Trophoblast cell (in vitro differentiated cells and primary cell): ENCODE measurements at regions not wholly inside any gene's neighbourhood (a gene's known extent, or its start where the extent isn't known, plus 50 kb on each side); places are given as distances from the start of the nearest gene placed in this dataset.

Source experiments
- DNase-seq, 2 donors: peaks; one replicate each; pipeline ENCODE4 v3.0.0-alpha.2; 2016
- H2AFZ ChIP-seq: 2 replicates; pipeline ENCODE4 v1.6.1; 2013; ENCODE audit warnings: low read length, moderate library complexity, mild to moderate bottlenecking; ENCODE audit not compliant: insufficient read depth, poor library complexity
- H2AK5ac ChIP-seq: 2 replicates; pipeline ENCODE4 v1.6.1; 2013; ENCODE audit warnings: mild to moderate bottlenecking, low read length
- H2BK120ac ChIP-seq: 2 replicates; pipeline ENCODE4 v1.6.1; 2013; ENCODE audit warnings: low read length, mild to moderate bottlenecking, moderate library complexity; ENCODE audit not compliant: insufficient read depth, poor library complexity
- H2BK12ac ChIP-seq: 2 replicates; pipeline ENCODE4 v1.6.1; 2013; ENCODE audit warnings: mild to moderate bottlenecking, low read length, moderate library complexity
- H2BK5ac ChIP-seq: 2 replicates; pipeline ENCODE4 v1.6.1; 2013; ENCODE audit warnings: low read length, low read depth, moderate library complexity, mild to moderate bottlenecking; ENCODE audit not compliant: poor library complexity
- H3K14ac ChIP-seq: 2 replicates; pipeline ENCODE4 v1.6.1; 2013; ENCODE audit warnings: mild to moderate bottlenecking, low read length
- H3K18ac ChIP-seq: 2 replicates; pipeline ENCODE4 v1.6.1; 2013; ENCODE audit warnings: mild to moderate bottlenecking, low read length
- H3K23ac ChIP-seq: 2 replicates; pipeline ENCODE4 v1.6.1; 2013; ENCODE audit warnings: low read length
- H3K27ac ChIP-seq: 2 replicates; pipeline ENCODE4 v1.5.1; 2013; ENCODE audit warnings: low read depth, mild to moderate bottlenecking, inconsistent platforms, low read length, moderate library complexity
- H3K27me3 ChIP-seq: 2 replicates; pipeline ENCODE4 v1.6.1; 2013; ENCODE audit warnings: inconsistent platforms, mild to moderate bottlenecking, low read length, moderate library complexity; ENCODE audit not compliant: insufficient read depth
- H3K36me3 ChIP-seq, 2 experiments: 1 replicate in 1 of 2; 2 replicates in 1 of 2; pipeline ENCODE4 v1.6.1; 2013; ENCODE audit warnings: low read length in 2 of 2, mild to moderate bottlenecking in 2 of 2, moderate library complexity in 1 of 2; ENCODE audit not compliant: insufficient read depth in 2 of 2, control insufficient read depth in 1 of 2
- H3K4ac ChIP-seq: 2 replicates; pipeline ENCODE4 v1.6.1; 2013; ENCODE audit warnings: low read depth, mild to moderate bottlenecking, low read length, moderate library complexity
- H3K4me1 ChIP-seq, 2 experiments: 1 replicate in 1 of 2; 2 replicates in 1 of 2; pipeline ENCODE4 v1.6.1; 2013; ENCODE audit warnings: low read length in 2 of 2, mild to moderate bottlenecking in 2 of 2, moderate library complexity in 1 of 2; ENCODE audit not compliant: insufficient read depth in 2 of 2, control insufficient read depth in 1 of 2
- H3K4me2 ChIP-seq: 2 replicates; pipeline ENCODE4 v1.6.1; 2013; ENCODE audit warnings: inconsistent platforms, mild to moderate bottlenecking, low read length, moderate library complexity
- H3K4me3 ChIP-seq: 2 replicates; pipeline ENCODE4 v1.5.1; 2013; ENCODE audit warnings: mild to moderate bottlenecking, low read depth, low read length, inconsistent platforms
- H3K79me1 ChIP-seq: one replicate; pipeline ENCODE4 v1.6.1; 2013; ENCODE audit warnings: low read length
- H3K79me2 ChIP-seq: 2 replicates; pipeline ENCODE4 v1.6.1; 2013; ENCODE audit warnings: low read length, mild to moderate bottlenecking; ENCODE audit not compliant: control insufficient read depth, insufficient read depth, poor library complexity
- H3K9ac ChIP-seq: 2 replicates; pipeline ENCODE4 v1.6.1; 2013; ENCODE audit warnings: mild to moderate bottlenecking, low read length
- H3K9me3 ChIP-seq: 2 replicates; pipeline ENCODE4 v1.6.1; 2013; ENCODE audit warnings: low read depth, mild to moderate bottlenecking, control low read depth, inconsistent platforms, low read length; ENCODE audit not compliant: insufficient read depth
- H4K12ac ChIP-seq: 2 replicates; pipeline ENCODE4 v1.6.1; 2013; ENCODE audit warnings: low read depth, mild to moderate bottlenecking, low read length, moderate library complexity
- H4K8ac ChIP-seq: 2 replicates; pipeline ENCODE4 v1.6.1; 2013; ENCODE audit warnings: low read depth, mild to moderate bottlenecking, low read length, moderate library complexity
- H4K91ac ChIP-seq: one replicate; pipeline ENCODE4 v1.6.1; 2013; ENCODE audit warnings: low read depth, mild to moderate bottlenecking, low read length, moderate library complexity
- WGBS: extraction: QIAGEN DNeasy Blood & Tissue Kit; methylation state at CpG from one replicate; pipeline ENCODE4 v1.1.7; 2013; ENCODE audit warnings: missing lambda C conversion rate; ENCODE audit not compliant: insufficient read length, insufficient coverage; ENCODE audit errors: extremely low coverage; 5-methylcytosine and 5-hydroxymethylcytosine counted together

DNA sequence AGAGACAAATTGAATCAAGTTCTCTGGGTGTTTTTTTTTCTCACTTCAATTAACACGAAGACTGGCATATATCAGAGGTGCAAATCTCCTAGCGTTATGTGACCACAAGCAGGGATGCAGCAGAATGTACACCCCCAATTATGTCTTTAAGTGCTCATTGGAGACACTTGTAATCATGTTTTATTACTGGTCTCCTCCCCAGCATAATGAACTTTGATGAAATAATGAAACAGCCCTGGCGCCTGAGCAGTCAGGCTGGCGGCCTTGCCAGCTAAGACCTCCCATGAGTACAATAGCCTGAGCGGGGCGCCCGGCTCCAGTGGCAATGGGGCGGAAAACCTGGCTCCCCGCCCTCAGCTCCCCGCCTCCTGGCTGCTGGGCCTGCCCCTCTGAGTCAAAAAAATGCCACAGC lies 209.4 kb upstream of the MSX2 start:
- Histone ChIP-seq H4K8ac (no peak overlapping the region), H2BK5ac (no peak overlapping the region), H2BK120ac (no peak overlapping the region), H4K91ac (no peak overlapping the region), H3K27me3 (no peaks in the 10 kb centered on the region), H3K27ac (no peak overlapping the region), H3K9me3 (no peaks in the 10 kb centered on the region), H3K79me2 (no peaks in the 10 kb centered on the region), H2BK12ac (peak overlapping the region; percentile 11), H3K4me3 (no peak overlapping the region), H3K9ac (no peak overlapping the region), H3K23ac (no peak overlapping the region), H2AFZ (no peak overlapping the region), H3K14ac (no peak overlapping the region), H3K4me1 (peaks cover 10% of the 10 kb centered on the region in 2 experiments), H4K12ac (no peak overlapping the region), H3K79me1 (peaks cover 8% of the 10 kb centered on the region), H3K18ac (no peak overlapping the region), H3K4me2 (no peak overlapping the region), H3K36me3 (no peaks in the 10 kb centered on the region), H3K4ac (no peak overlapping the region), H2AK5ac (no peak overlapping the region)
- WGBS, result no CpG with 5 or more reads among the region's 10 CpGs
- no peak for DNase-seq

DNA sequence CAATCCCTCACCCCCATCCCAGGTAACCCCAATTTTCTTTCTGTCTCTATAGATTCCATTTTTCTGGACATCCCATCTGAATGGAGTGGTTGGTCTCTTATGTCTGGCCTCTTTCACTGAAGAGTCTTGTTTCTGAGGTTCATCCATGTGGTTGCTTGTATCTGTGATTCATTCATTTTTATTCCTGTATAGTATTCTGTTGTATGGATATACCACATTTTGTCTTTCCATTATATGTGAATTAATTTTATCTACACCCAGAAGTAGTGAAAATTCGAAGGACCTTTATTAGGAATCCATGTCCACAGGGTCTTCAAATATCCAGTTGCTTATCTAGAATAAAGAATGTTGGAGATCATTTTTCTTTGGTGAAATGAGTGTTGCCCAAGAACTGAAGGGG lies 207.6 kb upstream of the MSX2 start:
- Histone ChIP-seq H3K14ac (no peak overlapping the region), H3K23ac (no peak overlapping the region), H3K36me3 (no peaks in the 10 kb centered on the region), H3K27me3 (no peaks in the 10 kb centered on the region), H3K79me1 (peaks cover 16% of the 10 kb centered on the region), H4K91ac (no peak overlapping the region), H4K12ac (no peak overlapping the region), H2AFZ (no peak overlapping the region), H3K4me3 (no peak overlapping the region), H3K9me3 (no peaks in the 10 kb centered on the region), H3K79me2 (no peaks in the 10 kb centered on the region), H2AK5ac (no peak overlapping the region), H3K4ac (no peak overlapping the region), H2BK12ac (no peak overlapping the region), H2BK5ac (no peak overlapping the region), H3K4me2 (no peak overlapping the region), H2BK120ac (no peak overlapping the region), H4K8ac (no peak overlapping the region), H3K27ac (no peak overlapping the region), H3K18ac (no peak overlapping the region), H3K9ac (no peak overlapping the region), H3K4me1 (peaks cover 13 to 19% of the 10 kb centered on the region in 2 experiments)
- no CpG with 5 or more reads among the region's 1 CpG for WGBS
- DNase-seq, result no peak

DNA sequence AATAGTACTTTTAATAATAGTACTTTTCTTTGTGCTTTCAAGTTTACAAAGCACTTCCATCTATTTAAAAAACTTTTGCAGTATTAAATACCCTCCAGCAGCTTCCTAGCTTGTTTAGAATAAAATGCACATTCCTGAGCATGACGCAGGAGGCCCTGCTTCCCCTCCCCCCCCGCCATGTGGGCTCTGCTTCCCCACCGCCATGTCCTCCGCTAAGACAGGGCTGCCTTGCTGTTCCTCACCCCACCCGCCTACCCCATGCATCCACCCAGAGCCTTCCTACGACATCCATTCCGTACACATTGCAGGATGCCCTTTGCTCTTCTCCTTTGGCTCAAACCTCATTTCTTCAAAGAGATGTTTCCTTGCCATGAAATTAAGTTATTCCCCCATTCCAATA lies 205.9 kb upstream of the MSX2 start:
- H3K27ac ChIP-seq, result no peak overlapping the region
- no peaks in the 10 kb centered on the region for H3K9me3 ChIP-seq
- H2AFZ ChIP-seq, result no peak overlapping the region
- H4K91ac ChIP-seq, result peak overlapping the region; percentile 30
- no peak overlapping the region for H3K4ac ChIP-seq
- H2AK5ac ChIP-seq, result no peak overlapping the region
- H3K23ac ChIP-seq, result no peak overlapping the region
- DNase-seq, result peak; percentile 65 to 68
- no peaks in the 10 kb centered on the region for H3K27me3 ChIP-seq
- no peak overlapping the region for H2BK12ac ChIP-seq
- no CpG with 5 or more reads among the region's 7 CpGs for WGBS
- peaks cover 23% of the 10 kb centered on the region for H3K79me1 ChIP-seq
- H3K4me2 ChIP-seq, result no peak overlapping the region
- H3K4me1 ChIP-seq, result peaks cover 13 to 19% of the 10 kb centered on the region in 2 experiments
- H3K79me2 ChIP-seq, result no peaks in the 10 kb centered on the region
- H2BK5ac ChIP-seq, result no peak overlapping the region
- H3K14ac ChIP-seq, result no peak overlapping the region
- no peak overlapping the region for H3K18ac ChIP-seq
- no peak overlapping the region for H4K8ac ChIP-seq
- H3K9ac ChIP-seq, result no peak overlapping the region
- H4K12ac ChIP-seq, result no peak overlapping the region
- H3K4me3 ChIP-seq, result no peak overlapping the region
- no peak overlapping the region for H2BK120ac ChIP-seq
- no peaks in the 10 kb centered on the region for H3K36me3 ChIP-seq

DNA sequence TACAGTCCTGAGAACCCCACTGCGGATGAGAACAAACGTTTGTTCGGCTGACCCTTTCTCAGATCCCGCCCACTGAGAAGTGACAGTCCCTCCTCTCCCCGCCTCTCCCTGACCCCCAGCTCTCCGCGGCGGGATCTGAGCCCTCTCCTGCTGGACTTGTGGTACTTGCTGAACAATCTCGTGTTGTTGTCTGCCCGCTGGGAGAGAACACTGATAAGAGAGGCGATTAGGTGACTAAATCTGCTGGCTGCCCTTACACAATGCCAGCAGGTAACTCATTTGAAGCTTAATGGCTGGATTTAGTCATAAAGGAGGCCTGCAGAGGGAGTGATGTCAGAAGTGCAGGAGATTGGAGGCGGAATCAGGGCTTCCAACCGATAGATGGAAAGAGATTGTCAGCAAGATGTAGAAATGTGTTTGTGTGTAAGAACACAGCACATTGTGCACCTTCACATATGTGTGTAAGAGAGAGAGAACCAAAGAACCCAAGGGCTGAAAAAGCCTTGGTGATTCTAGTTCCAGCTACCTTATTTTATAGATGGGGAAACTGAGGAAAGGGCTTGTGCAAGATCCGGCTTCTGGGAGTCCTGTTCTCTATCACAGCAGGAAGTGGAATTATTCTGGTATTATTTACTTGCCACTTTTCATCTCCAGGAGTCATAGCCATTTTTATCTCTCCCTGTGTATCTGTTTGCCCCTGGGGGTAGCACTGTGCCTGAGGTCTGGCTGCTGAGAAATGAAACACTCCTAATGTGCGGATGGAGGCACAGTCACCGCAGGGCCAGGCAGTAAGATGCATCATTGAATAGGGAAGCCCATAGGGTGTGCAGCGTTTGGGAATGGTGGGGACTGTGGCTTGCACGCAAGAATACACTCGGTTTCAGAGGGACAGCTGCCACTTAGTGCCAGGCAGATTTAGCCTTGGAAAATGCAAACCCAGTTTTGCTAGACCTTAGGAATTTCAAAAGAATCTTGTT lies 203.7 kb upstream of the MSX2 start:
- Histone ChIP-seq H3K4me3 (no peak overlapping the region), H4K12ac (no peak overlapping the region), H3K27ac (peak overlapping the region; percentile 94), H3K18ac (no peak overlapping the region), H3K14ac (peak overlapping the region; percentile 23), H4K91ac (peak overlapping the region; percentile 67), H3K4ac (no peak overlapping the region), H2AK5ac (no peak overlapping the region), H3K27me3 (no peaks in the 10 kb centered on the region), H3K4me2 (peak overlapping the region; percentile 23), H3K9me3 (no peaks in the 10 kb centered on the region), H3K79me2 (no peaks in the 10 kb centered on the region), H2AFZ (no peak overlapping the region), H3K79me1 (peaks cover 25% of the 10 kb centered on the region), H3K4me1 (peaks cover 13 to 19% of the 10 kb centered on the region in 2 experiments), H3K23ac (no peak overlapping the region), H2BK5ac (peak overlapping the region; percentile 42), H4K8ac (peak overlapping the region; percentile 33), H3K36me3 (no peaks in the 10 kb centered on the region), H2BK120ac (peak overlapping the region; percentile 84), H3K9ac (no peak overlapping the region), H2BK12ac (peak overlapping the region; percentile 10)
- WGBS, result no CpG with 5 or more reads among the region's 19 CpGs
- DNase-seq, result peak; percentile 95 to 98
